SK-N-SH (cell line): ENCODE measurements at regions not wholly inside any gene's neighbourhood (a gene's known extent, or its start where the extent isn't known, plus 50 kb on each side); places are given as distances from the start of the nearest gene placed in this dataset.

Experiments
- CTCF ChIA-PET: fragments of 300-600, 350-600 bp; formaldehyde crosslinking; extraction: SDS; loops from one replicate; lab custom pipeline; 2021; lab: Yijun Ruan, JAX
- POLR2A ChIA-PET: fragments of 350-600 bp; sonication (Branson Sonifier 250); formaldehyde crosslinking; extraction: SDS; loops from one replicate; lab custom pipeline; 2020; ENCODE audit warnings: antibody characterized with exemption, inconsistent platforms; lab: Yijun Ruan, JAX
- DNase-seq: peaks from one replicate; pipeline ENCODE4 v3.0.0; 2012
- H2AFZ ChIP-seq: fragments of 200-600 bp; sonication (generic); 2 replicates; pipeline ENCODE4 v1.8.1; 2016; ENCODE audit warnings: antibody characterized with exemption, mild to moderate bottlenecking, low read depth
- H3F3A ChIP-seq: fragments of 200-600 bp; sonication (generic); replicated peaks from 2 replicates; pipeline ENCODE3; 2016; ENCODE audit warnings: antibody characterized with exemption, mild to moderate bottlenecking; ENCODE audit not compliant: insufficient read depth
- H3K27ac ChIP-seq, 2 experiments: fragments of 200-500 bp in 1 of 2; fragments of 200-600 bp in 1 of 2; sonication (Bioruptor generic) in 1 of 2; sonication (generic), shearing (Covaris generic) in 1 of 2; 2 replicates each; pipeline versions ENCODE4 v1.5.1 to v1.6.1; 2014 to 2016; ENCODE audit warnings: low read depth in 2 of 2, inconsistent platforms in 1 of 2, low read length in 1 of 2, mild to moderate bottlenecking in 1 of 2, mixed read lengths in 1 of 2
- H3K27me3 ChIP-seq: fragments of 200-600 bp; sonication (generic), shearing (Covaris generic); 2 replicates; pipeline ENCODE4 v1.6.1; 2016; ENCODE audit warnings: mixed run types; ENCODE audit not compliant: insufficient read depth
- H3K36me3 ChIP-seq, 2 experiments: fragments of 200-500 bp in 1 of 2; fragments of 200-600 bp in 1 of 2; sonication (Bioruptor generic) in 1 of 2; sonication (generic) in 1 of 2; replicated peaks in 1 of 2; 2 replicates each; pipeline versions ENCODE3 to v1.5.1; 2014 to 2016; ENCODE audit warnings: low read length in 1 of 2, mild to moderate bottlenecking in 1 of 2; ENCODE audit not compliant: insufficient read depth in 2 of 2, control insufficient read depth in 1 of 2
- H3K4me1 ChIP-seq, 2 experiments: fragments of 200-500 bp in 1 of 2; fragments of 200-600 bp in 1 of 2; sonication (Bioruptor generic) in 1 of 2; sonication (generic), shearing (Covaris generic) in 1 of 2; 2 replicates each; pipeline versions ENCODE4 v1.5.1 to v1.6.1; 2014 to 2016; ENCODE audit warnings: low read depth in 1 of 2, low read length in 1 of 2, mixed run types in 1 of 2; ENCODE audit not compliant: insufficient read depth in 2 of 2, control insufficient read depth in 1 of 2
- H3K4me2 ChIP-seq: fragments of 200-600 bp; sonication (generic), shearing (Covaris generic); 2 replicates; pipeline ENCODE4 v1.6.1; 2017; ENCODE audit warnings: mixed run types
- H3K4me3 ChIP-seq, 2 experiments: fragments of 200-500 bp in 1 of 2; fragments of 200-600 bp in 1 of 2; sonication (Bioruptor generic) in 1 of 2; sonication (generic), shearing (Covaris generic) in 1 of 2; 2 replicates each; pipeline versions ENCODE4 v1.5.1 to v1.8.1; 2014 to 2016; ENCODE audit warnings: low read depth in 2 of 2, inconsistent platforms in 1 of 2, low read length in 1 of 2, mild to moderate bottlenecking in 1 of 2, mixed read lengths in 1 of 2, moderate library complexity in 1 of 2
- H3K79me2 ChIP-seq: fragments of 200-600 bp; sonication (generic); 2 replicates; pipeline ENCODE4 v1.8.1; 2017; ENCODE audit warnings: mild to moderate bottlenecking; ENCODE audit not compliant: insufficient read depth
- H3K9ac ChIP-seq: fragments of 200-600 bp; sonication (generic); 2 replicates; pipeline ENCODE4 v1.6.1; 2017; ENCODE audit warnings: mixed run types
- H3K9me2 ChIP-seq: fragments of 200-600 bp; sonication (generic); 2 replicates; pipeline ENCODE4 v1.6.1; 2017; ENCODE audit warnings: mixed run types
- H3K9me3 ChIP-seq: fragments of 200-600 bp; sonication (generic); 2 replicates; pipeline ENCODE4 v1.6.1; 2017; ENCODE audit warnings: mixed run types, mild to moderate bottlenecking, moderate library complexity
- H4K20me1 ChIP-seq: fragments of 200-600 bp; sonication (generic); 2 replicates; pipeline ENCODE4 v1.6.1; 2017; ENCODE audit warnings: mild to moderate bottlenecking, mixed run types; ENCODE audit not compliant: insufficient read depth
- EZH2phosphoT487 ChIP-seq: fragments of 200-600 bp; sonication (generic); IDR thresholded peaks from 2 replicates; pipeline ENCODE4 v1.6.1; 2017; ENCODE audit warnings: low read depth, mixed run types, mild to moderate bottlenecking, antibody characterized with exemption, moderate library complexity, borderline replicate concordance
- FOXM1 ChIP-seq: IDR thresholded peaks from 2 replicates; pipeline ENCODE4 v1.4.0; 2012; ENCODE audit warnings: low read depth, mild to moderate bottlenecking
- GABPA ChIP-seq: IDR thresholded peaks from 2 replicates; pipeline ENCODE4 v1.4.0; 2012; ENCODE audit warnings: low read depth, mild to moderate bottlenecking
- PBX3 ChIP-seq: IDR thresholded peaks from 2 replicates; pipeline ENCODE4; 2012
- POLR2AphosphoS5 ChIP-seq: IDR thresholded peaks from 2 replicates; pipeline ENCODE4 v1.6.1; 2012; ENCODE audit warnings: low read depth, low read length
- RAD21 ChIP-seq: IDR thresholded peaks from 2 replicates; pipeline ENCODE4 v1.6.1; 2012; ENCODE audit warnings: mild to moderate bottlenecking, low read length
- RCOR1 ChIP-seq: fragments of 150-350 bp; IDR thresholded peaks from 2 replicates; pipeline ENCODE4 v1.6.1; 2017; ENCODE audit warnings: antibody characterized with exemption, low read length
- RFX5 ChIP-seq: IDR thresholded peaks from 2 replicates; pipeline ENCODE4 v1.6.1; 2012; ENCODE audit warnings: mild to moderate bottlenecking, improper control_type of control experiment, low read length
- SIN3A ChIP-seq: IDR thresholded peaks from 2 replicates; pipeline ENCODE4 v1.6.1; 2012; ENCODE audit warnings: low read depth, mild to moderate bottlenecking, low read length, moderate library complexity, borderline replicate concordance
- SMC3 ChIP-seq: IDR thresholded peaks from 2 replicates; pipeline ENCODE4 v1.6.1; 2012; ENCODE audit warnings: low read depth, low read length, improper control_type of control experiment
- USF2 ChIP-seq: fragments of 150-350 bp; IDR thresholded peaks from 2 replicates; pipeline ENCODE4 v1.6.1; 2017; ENCODE audit warnings: antibody characterized with exemption, low read length, low read depth, borderline replicate concordance
- YY1 ChIP-seq: IDR thresholded peaks from 2 replicates; pipeline ENCODE4 v1.4.0; 2012; ENCODE audit warnings: low read depth, mild to moderate bottlenecking
- WGBS: methylation state at CpG from one replicate; pipeline ENCODE4 v1.1.6; 2017; ENCODE audit warnings: low lambda C conversion rate; 5-methylcytosine and 5-hydroxymethylcytosine counted together
- TF ChIP-seq, protein P1 (sequence below): fragments of 150-350 bp; IDR thresholded peaks from 2 replicates; pipeline ENCODE4 v1.6.1; 2016; ENCODE audit warnings: mild to moderate bottlenecking, low read depth, low read length
- TF ChIP-seq, protein P2 (sequence below): IDR thresholded peaks from 2 replicates; pipeline ENCODE4 v1.4.0; 2012; ENCODE audit warnings: low read depth, borderline replicate concordance

GRCh38 chr7:33706186-33706585, 199.2 kb upstream of the BMPER start:
- Histone ChIP-seq H3K36me3 (no peaks in the 10 kb centered on the region), H3K9me2 (no peaks in the 10 kb centered on the region), H3K4me1 (peaks cover 0 to 11% of the 10 kb centered on the region in 2 experiments; a peak in 2 of 4 replicates), H4K20me1 (no peaks in the 10 kb centered on the region), H3K27ac (no peak overlapping the region), H3K79me2 (no peaks in the 10 kb centered on the region), H3K9ac (no peak overlapping the region), H2AFZ (no peak overlapping the region), H3K9me3 (0 out of 2 replicates have a peak, but pooled peaks cover 4% of the 10 kb centered on the region), H3K4me3 (no peak overlapping the region), H3K27me3 (no peaks in the 10 kb centered on the region), H3K4me2 (no peak overlapping the region), H3F3A (no peaks in the 10 kb centered on the region)
- TF ChIP-seq RAD21 (no peak), RCOR1 (no peak), POLR2AphosphoS5 (no peak), YY1 (no peak), SMC3 (no peak), SIN3A (no peak), GABPA (no peak), USF2 (no peak), PBX3 (no peak), RFX5 (no peak), FOXM1 (no peak), EZH2phosphoT487 (no peak)
- TF ChIP-seq, protein P1, sequence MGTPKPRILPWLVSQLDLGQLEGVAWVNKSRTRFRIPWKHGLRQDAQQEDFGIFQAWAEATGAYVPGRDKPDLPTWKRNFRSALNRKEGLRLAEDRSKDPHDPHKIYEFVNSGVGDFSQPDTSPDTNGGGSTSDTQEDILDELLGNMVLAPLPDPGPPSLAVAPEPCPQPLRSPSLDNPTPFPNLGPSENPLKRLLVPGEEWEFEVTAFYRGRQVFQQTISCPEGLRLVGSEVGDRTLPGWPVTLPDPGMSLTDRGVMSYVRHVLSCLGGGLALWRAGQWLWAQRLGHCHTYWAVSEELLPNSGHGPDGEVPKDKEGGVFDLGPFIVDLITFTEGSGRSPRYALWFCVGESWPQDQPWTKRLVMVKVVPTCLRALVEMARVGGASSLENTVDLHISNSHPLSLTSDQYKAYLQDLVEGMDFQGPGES = no peak
- TF ChIP-seq, protein P2, sequence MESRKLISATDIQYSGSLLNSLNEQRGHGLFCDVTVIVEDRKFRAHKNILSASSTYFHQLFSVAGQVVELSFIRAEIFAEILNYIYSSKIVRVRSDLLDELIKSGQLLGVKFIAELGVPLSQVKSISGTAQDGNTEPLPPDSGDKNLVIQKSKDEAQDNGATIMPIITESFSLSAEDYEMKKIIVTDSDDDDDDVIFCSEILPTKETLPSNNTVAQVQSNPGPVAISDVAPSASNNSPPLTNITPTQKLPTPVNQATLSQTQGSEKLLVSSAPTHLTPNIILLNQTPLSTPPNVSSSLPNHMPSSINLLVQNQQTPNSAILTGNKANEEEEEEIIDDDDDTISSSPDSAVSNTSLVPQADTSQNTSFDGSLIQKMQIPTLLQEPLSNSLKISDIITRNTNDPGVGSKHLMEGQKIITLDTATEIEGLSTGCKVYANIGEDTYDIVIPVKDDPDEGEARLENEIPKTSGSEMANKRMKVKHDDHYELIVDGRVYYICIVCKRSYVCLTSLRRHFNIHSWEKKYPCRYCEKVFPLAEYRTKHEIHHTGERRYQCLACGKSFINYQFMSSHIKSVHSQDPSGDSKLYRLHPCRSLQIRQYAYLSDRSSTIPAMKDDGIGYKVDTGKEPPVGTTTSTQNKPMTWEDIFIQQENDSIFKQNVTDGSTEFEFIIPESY = no peak
- 71% methylated on average over 2 of the region's 2 CpGs for WGBS
- ChIA-PET POLR2A (no interaction called here), CTCF (interaction anchor here (1.9 to 4.5 kb wide), 2 partner anchors 9 to 226 kb away, joined by 7 to 23 read pairs; no protein-coding TSS in a partner anchor)
- no peak for DNase-seq
